HepG2 (cell line): ENCODE measurements at regions not wholly inside any gene's neighbourhood (a gene's known extent, or its start where the extent isn't known, plus 50 kb on each side); places are given as distances from the start of the nearest gene placed in this dataset.

ENCODE experiments used
- ATAC-seq: fragments of 200-7000 bp; cut with Tn5 transposase; 3 replicates; pipeline ENCODE4 v1.9.1; 2020; ENCODE audit warnings: mild to moderate bottlenecking, moderate library complexity
- BruUV-seq: library from RNA; stranded (reverse); fragments of 400-500 nt; replicated peaks from 2 replicates; lab custom pipeline; 2021; lab: Mats Ljungman, UMichigan
- CTCF ChIA-PET: fragments of 300-600 bp; formaldehyde crosslinking; extraction: SDS; loops from one replicate; lab custom pipeline; 2021; ENCODE audit warnings: low total read pairs, inconsistent platforms, low intra/inter-chr PET ratio; lab: Yijun Ruan, JAX
- POLR2A ChIA-PET: fragments of 350-600 bp; sonication (Branson Sonifier 250); formaldehyde crosslinking; loops from one replicate; lab custom pipeline; 2020; ENCODE audit warnings: antibody characterized with exemption, inconsistent platforms; lab: Yijun Ruan, JAX
- DNase-seq: peaks from one replicate; pipeline ENCODE4 v3.0.0-alpha.2; 2015; ENCODE audit warnings: low spot score
- FAIRE-seq: peaks from 3 replicates; lab custom pipeline; 2011; peaks lifted over from hg19 to GRCh38; lab: Jason Lieb, UNC
- H2AFZ ChIP-seq: one replicate; pipeline ENCODE4 v1.6.1; 2011; ENCODE audit warnings: low read length, inconsistent platforms
- H3K27ac ChIP-seq: fragments of 300-600 bp; 3 replicates; pipeline ENCODE4 v1.8.0; 2011; ENCODE audit warnings: mixed run types, mild to moderate bottlenecking, mixed read lengths, low read length, inconsistent platforms; ENCODE audit not compliant: insufficient read depth; ENCODE audit errors: extremely low read length
- H3K27me3 ChIP-seq, 2 experiments: fragments of 200-600 bp in 1 of 2; 2 replicates in 1 of 2; 3 replicates in 1 of 2; pipeline versions ENCODE4 v1.6.0 to v1.8.0; 2011; ENCODE audit warnings: low read length in 2 of 2, mild to moderate bottlenecking in 2 of 2, moderate library complexity in 2 of 2, inconsistent platforms in 1 of 2; ENCODE audit not compliant: insufficient read depth in 2 of 2, control insufficient read depth in 1 of 2
- H3K36me3 ChIP-seq, 2 experiments: fragments of 200-600 bp in 1 of 2; replicated peaks in 1 of 2; 2 replicates in 1 of 2; 3 replicates in 1 of 2; pipeline versions ENCODE4 v1.5.1 to v1.8.0; 2011; ENCODE audit warnings: low read length in 2 of 2, inconsistent platforms in 1 of 2; ENCODE audit not compliant: insufficient read depth in 2 of 2, control insufficient read depth in 1 of 2
- H3K4me1 ChIP-seq: 2 replicates; pipeline ENCODE4 v1.5.1; 2012; ENCODE audit warnings: low read length, inconsistent platforms; ENCODE audit not compliant: insufficient read depth
- H3K4me2 ChIP-seq: 2 replicates; pipeline ENCODE4 v1.6.0; 2011; ENCODE audit warnings: low read depth, low read length, inconsistent platforms
- H3K4me3 ChIP-seq, 3 experiments: fragments of 200-600 bp in 1 of 3; sonication (generic), shearing (Covaris generic) in 1 of 3; replicated peaks in 1 of 3; 2 replicates each; pipeline ENCODE4 v1.5.1; 2011 to 2016; ENCODE audit warnings: low read length in 3 of 3, inconsistent platforms in 2 of 3, low read depth in 2 of 3, mild to moderate bottlenecking in 2 of 3, control low read depth in 1 of 3, mixed read lengths in 1 of 3; ENCODE audit not compliant: insufficient read depth in 1 of 3
- H3K79me2 ChIP-seq: one replicate; pipeline ENCODE4 v1.6.1; 2011; ENCODE audit warnings: low read length, inconsistent platforms; ENCODE audit not compliant: insufficient read depth
- H3K9ac ChIP-seq: 2 replicates; pipeline ENCODE4 v1.6.0; 2011; ENCODE audit warnings: mild to moderate bottlenecking, low read depth, low read length, inconsistent platforms; ENCODE audit not compliant: insufficient read depth
- H3K9me3 ChIP-seq: 2 replicates; pipeline ENCODE4 v1.5.1; 2012; ENCODE audit warnings: mild to moderate bottlenecking, low read length
- H4K20me1 ChIP-seq: 2 replicates; pipeline ENCODE4 v1.6.0; 2011; ENCODE audit warnings: inconsistent platforms, mild to moderate bottlenecking, low read length, moderate library complexity; ENCODE audit not compliant: insufficient read depth
- GATAD1 ChIP-seq: IDR thresholded peaks from 2 replicates; pipeline ENCODE4 v1.6.1; 2016; ENCODE audit warnings: missing genetic modification reagents, missing compliant biosample characterization
- GTF2F1 ChIP-seq: fragments of 150-350 bp; IDR thresholded peaks from 2 replicates; pipeline ENCODE4 v1.6.1; 2014; ENCODE audit warnings: low read length
- MAZ ChIP-seq, 2 experiments: sonication (generic) in 1 of 2; formaldehyde crosslinking in 1 of 2; IDR thresholded peaks; 2 replicates each; pipeline versions ENCODE4 v1.5.0 to v1.6.1; 2012 to 2020; ENCODE audit warnings: low read depth in 2 of 2, mild to moderate bottlenecking in 2 of 2, borderline replicate concordance in 1 of 2, improper control_type of control experiment in 1 of 2, low read length in 1 of 2, missing genetic modification reagents in 1 of 2, moderate library complexity in 1 of 2
- PRPF4 ChIP-seq: fragments of 200-400 bp; formaldehyde crosslinking; IDR thresholded peaks from 2 replicates; pipeline ENCODE4 v1.6.1; 2016; ENCODE audit warnings: low read length, low read depth; ENCODE audit not compliant: poor library complexity, severe bottlenecking
- TCF12 ChIP-seq, 2 experiments: fragments of 450-650 bp in 1 of 2; sonication (generic) in 1 of 2; formaldehyde crosslinking in 1 of 2; IDR thresholded peaks; 2 replicates each; pipeline versions ENCODE4 v1.6.1 to v1.8.0; 2017 to 2022; ENCODE audit warnings: antibody characterized with exemption in 1 of 2, mild to moderate bottlenecking in 1 of 2, missing genetic modification reagents in 1 of 2, moderate library complexity in 1 of 2
- ZNF607 ChIP-seq: sonication (generic); formaldehyde crosslinking; IDR thresholded peaks from 2 replicates; pipeline ENCODE4 v1.5.1; 2020; ENCODE audit warnings: missing genetic modification reagents, mild to moderate bottlenecking, borderline replicate concordance
- ZNF775 ChIP-seq: sonication (generic); formaldehyde crosslinking; IDR thresholded peaks from 2 replicates; pipeline ENCODE4 v1.4.0; 2020; ENCODE audit warnings: missing genetic modification reagents, mild to moderate bottlenecking, moderate library complexity, borderline replicate concordance
- WGBS: methylation state at CpG from one replicate; pipeline ENCODE4 v1.1.6; 2017; ENCODE audit warnings: low lambda C conversion rate; 5-methylcytosine and 5-hydroxymethylcytosine counted together
- in situ Hi-C: cut with HindIII; loops from 2 replicates; pipeline ENCODE4 v1.10.0; 2017; ENCODE audit warnings: low pct_unique_long_range_greater_than_20kb; ENCODE audit not compliant: extremely low pct_ligation_motif_present
- intact Hi-C: fragments of 100-400 bp; cut with micrococcal nuclease; formaldehyde crosslinking; loops from one replicate; pipeline ENCODE4 v1.10.0; 2022; ENCODE audit not compliant: unreplicated experiment

DNA sequence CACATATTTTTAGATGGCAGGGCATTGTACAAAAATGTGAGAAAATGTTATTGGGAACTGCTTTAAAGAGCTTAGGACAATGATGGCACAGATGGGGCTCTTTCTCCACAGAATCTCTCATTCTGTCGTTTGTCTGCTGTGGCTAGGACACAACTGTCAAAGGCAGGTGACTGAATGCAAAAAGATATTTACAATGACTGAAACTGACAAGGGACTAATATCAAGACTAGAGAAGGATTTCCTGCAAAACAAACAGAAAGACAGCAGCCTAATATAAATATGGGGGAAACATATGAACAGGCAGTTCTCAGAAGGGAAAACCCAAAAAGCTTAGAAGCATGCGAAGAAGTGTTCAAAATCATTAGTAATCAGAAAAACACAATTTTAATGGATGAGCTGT, 177.5 kb upstream of the AFF2 start:
- no peak for FAIRE-seq
- TF ChIP-seq PRPF4 (no peak), ZNF775 (CRISPR knock-in tag) (no peak), ZNF607 (CRISPR knock-in tag) (no peak), MAZ (IDR thresholded peaks at IDR 0.05; ENCODE audit: borderline replicate concordance, low read depth, low read length) (no peak), MAZ (CRISPR knock-in tag; IDR thresholded peaks at IDR 0.05; ENCODE audit: low read depth) (no peak), TCF12 (IDR thresholded peaks at IDR 0.05) (no peak), TCF12 (CRISPR knock-in tag; IDR thresholded peaks at IDR 0.05) (no peak)
- TF ChIP-seq, all 625 proteins: peak for 0
- BruUV-seq: no TSS peak
- Histone ChIP-seq H3K4me3 (no peak overlapping the region), H3K9ac (no peak overlapping the region), H3K4me1 (no peaks in the 10 kb centered on the region), H3K79me2 (no peaks in the 10 kb centered on the region), H3K27me3 (no peaks in the 10 kb centered on the region), H3K27ac (no peak overlapping the region), H3K36me3 (no peaks in the 10 kb centered on the region), H4K20me1 (no peaks in the 10 kb centered on the region), H2AFZ (no peak overlapping the region), H3K4me2 (no peak overlapping the region), H3K9me3 (no peaks in the 10 kb centered on the region; the same call in 1 of the 2 replicates)
- intact Hi-C loops (no loop called here), in situ Hi-C loops (no loop called here)
- DNase-seq (no peak), ATAC-seq (no peak)
- POLR2A ChIA-PET: no interaction called here
- CTCF ChIA-PET: no interaction called here
- WGBS: 0% methylated on average over 2 of the region's 2 CpGs

DNA sequence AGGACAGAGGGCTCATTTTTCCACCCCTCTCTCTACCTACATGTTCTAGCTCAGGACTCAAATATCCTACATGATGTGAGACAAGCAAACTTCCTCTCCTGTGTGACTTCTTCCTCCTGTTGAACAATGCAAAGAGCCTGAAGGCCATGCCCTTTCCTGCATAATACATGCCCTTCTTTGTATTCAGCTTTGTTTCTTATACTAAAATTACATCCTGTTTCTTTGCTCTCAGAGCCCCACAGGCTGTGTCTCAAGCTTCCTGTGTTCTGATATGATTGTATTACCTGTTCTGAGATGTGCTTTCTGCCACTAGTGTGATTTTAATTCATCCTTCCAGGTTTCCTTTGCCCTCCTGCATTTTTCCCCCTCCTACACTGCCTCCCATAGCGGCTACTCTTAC, 166.4 kb upstream of the AFF2 start:
- no peaks in the 10 kb centered on the region for H4K20me1 ChIP-seq
- 0% methylated on average over 1 of the region's 1 CpG for WGBS
- POLR2A ChIA-PET: no interaction called here
- H3K4me3 ChIP-seq: no peak overlapping the region
- no peak overlapping the region for H3K4me2 ChIP-seq
- no peaks in the 10 kb centered on the region for H3K27me3 ChIP-seq
- TF ChIP-seq GTF2F1 (no peak), GATAD1 (CRISPR knock-in tag) (no peak)
- TF ChIP-seq, all 625 proteins: peak for 0
- H3K79me2 ChIP-seq: no peaks in the 10 kb centered on the region
- no peaks in the 10 kb centered on the region for H3K9me3 ChIP-seq
- in situ Hi-C loops (no loop called here), intact Hi-C loops (no loop called here)
- DNase-seq (no peak), FAIRE-seq (no peak), ATAC-seq (no peak)
- no peak overlapping the region for H3K27ac ChIP-seq
- no peak overlapping the region for H3K9ac ChIP-seq
- H2AFZ ChIP-seq: no peak overlapping the region
- BruUV-seq: no TSS peak
- H3K4me1 ChIP-seq: no peaks in the 10 kb centered on the region
- H3K36me3 ChIP-seq: no peaks in the 10 kb centered on the region
- CTCF ChIA-PET: no interaction called here
